ENCODE measurements at regions not wholly inside any gene's neighbourhood (a gene's known extent, or its start where the extent isn't known, plus 50 kb on each side); places are given as distances from the start of the nearest gene placed in this dataset.

GRCh38 chr13:66076417-66076816 is 1153.7 kb downstream of the PCDH9 start:
- no peaks in the 10 kb centered on the region for H4K20me1 ChIP-seq (ENCODE audit: control insufficient read depth, insufficient read depth, insufficient read length)
- no peaks in the 10 kb centered on the region for H3K79me1 ChIP-seq (ENCODE audit: insufficient read depth, low read depth, low read length, poor library complexity, severe bottlenecking)
- no peaks in the 10 kb centered on the region for H3K27me3 ChIP-seq (ENCODE audit: insufficient read depth, low read length)
- Mint-ChIP-seq H3K27me3 (ENCODE audit: low read depth) (no peaks in the 10 kb centered on the region), H3K27ac (no peak overlapping the region), H3K4me3 (no peak overlapping the region), H3K9me3 (no peaks in the 10 kb centered on the region), H3K36me3 (ENCODE audit: insufficient read depth in 1 of 3, low read depth in 3 of 3) (no peaks in the 10 kb centered on the region; a peak in 1 of 7 replicates), H3K4me1 (peaks cover 0 to 4% of the 10 kb centered on the region in 2 experiments; a peak in 2 of 4 replicates)
- no peak overlapping the region for H3K23ac ChIP-seq (ENCODE audit: insufficient read length, low read depth, low read length)
- TF ChIP-seq CTCF (conservative IDR thresholded peaks at IDR 0.05), result no peak
- no peaks in the 10 kb centered on the region for H3K79me2 ChIP-seq (ENCODE audit: insufficient read depth, low read length)
- H2BK15ac ChIP-seq (ENCODE audit: low read depth, low read length), result no peak overlapping the region
- no peak overlapping the region for H3K9ac ChIP-seq (ENCODE audit: extremely low read depth, insufficient read length, low read length)
- no peak overlapping the region for H3K18ac ChIP-seq (ENCODE audit: insufficient read length, low read depth, low read length)
- H2BK120ac ChIP-seq (ENCODE audit: low read depth, low read length, poor library complexity, severe bottlenecking), result no peak overlapping the region
- no peak overlapping the region for H2AK5ac ChIP-seq (ENCODE audit: insufficient read length, low read length)
- H3K9me3 ChIP-seq (ENCODE audit: control insufficient read depth, low read depth, low read length), result no peaks in the 10 kb centered on the region
- no peak overlapping the region for H2BK20ac ChIP-seq (ENCODE audit: low read depth, low read length, poor library complexity, severe bottlenecking)
- no peak overlapping the region for H3T11ph ChIP-seq (ENCODE audit: low read length)
- H3K56ac ChIP-seq (ENCODE audit: insufficient read length, low read depth, low read length), result no peak overlapping the region
- H3K23me2 ChIP-seq (ENCODE audit: insufficient read length, low read depth, low read length, poor library complexity, severe bottlenecking), result no peaks in the 10 kb centered on the region
- no CpG with 5 or more reads among the region's 3 CpGs for WGBS (ENCODE audit: extremely low coverage, insufficient read length, low lambda C conversion rate)
- no peak overlapping the region for H3K4ac ChIP-seq (ENCODE audit: low read depth, low read length)
- no peak overlapping the region for H3K4me2 ChIP-seq (ENCODE audit: insufficient read depth, insufficient read length, low read length)
- no peak overlapping the region for H4K5ac ChIP-seq (ENCODE audit: insufficient read length, low read depth, low read length)
- H4K8ac ChIP-seq (replicated peaks; ENCODE audit: insufficient read length, low read depth, low read length), result no peak overlapping the region
- no peak overlapping the region for H4K91ac ChIP-seq (ENCODE audit: insufficient read length, low read depth, low read length)
- H3K14ac ChIP-seq (ENCODE audit: insufficient read depth, low read length), result no peak overlapping the region
- H2AFZ ChIP-seq (ENCODE audit: low read length), result no peak overlapping the region
- peaks cover 3% of the 10 kb centered on the region; the same call in 1 of the 2 replicates for H3K4me1 ChIP-seq (ENCODE audit: insufficient read depth, low read length)
- no peak overlapping the region for H2BK5ac ChIP-seq (ENCODE audit: insufficient read length, low read length)
- no peak overlapping the region for H2BK12ac ChIP-seq (ENCODE audit: insufficient read length, low read depth, low read length)
- H3K27ac ChIP-seq (ENCODE audit: insufficient read length, low read depth, low read length), result no peak overlapping the region
- DNase-seq, result no peak
